Activated B cell treated with CpG ODN at 0.5 μM for 24 hours (primary cell): ENCODE measurements at regions not wholly inside any gene's neighbourhood (a gene's known extent, or its start where the extent isn't known, plus 50 kb on each side); places are given as distances from the start of the nearest gene placed in this dataset.
"Not testable (repeated sequence)": the region's sequence is repeated elsewhere in the genome, so short reads cannot be mapped to it uniquely, and the experiment has no call there.

Experiments
- ATAC-seq: fragments of 200-7000 bp; cut with Tn5 transposase; one replicate; pipeline ENCODE4 v1.10.0; 2021; ENCODE audit warnings: low read depth, mild to moderate bottlenecking, moderate library complexity
- CTCF ChIA-PET: fragments of 350-600 bp; sonication (Branson Sonifier 250); formaldehyde crosslinking; loops from one replicate; lab custom pipeline; 2021; ENCODE audit warnings: antibody characterized with exemption; lab: Charles Lee
- POLR2A ChIA-PET: fragments of 350-600 bp; sonication (Branson Sonifier 250); formaldehyde crosslinking; loops from one replicate; lab custom pipeline; 2021; ENCODE audit warnings: antibody characterized with exemption; lab: Charles Lee
- DNase-seq: peaks from one replicate; pipeline ENCODE4 v3.0.0; 2022
- H3K27ac Mint-ChIP-seq: one replicate; pipeline ENCODE4 v1.8.0; 2020; ENCODE audit warnings: mixed read lengths
- H3K27me3 Mint-ChIP-seq: one replicate; pipeline ENCODE4 v1.8.0; 2021; ENCODE audit warnings: mixed read lengths
- H3K36me3 Mint-ChIP-seq: one replicate; pipeline ENCODE4 v1.8.0; 2021; ENCODE audit warnings: low read depth, mixed read lengths
- H3K4me1 Mint-ChIP-seq: one replicate; pipeline ENCODE4 v1.8.0; 2021; ENCODE audit warnings: mixed read lengths
- H3K4me3 Mint-ChIP-seq: one replicate; pipeline ENCODE4 v1.8.0; 2020; ENCODE audit warnings: mild to moderate bottlenecking, mixed read lengths
- H3K9me3 Mint-ChIP-seq: one replicate; pipeline ENCODE4 v1.8.0; 2020; ENCODE audit warnings: mixed read lengths
- CTCF ChIP-seq: fragments of 200-600 bp; IDR thresholded peaks from one replicate; pipeline ENCODE4 v1.8.0; 2022; ENCODE audit warnings: antibody characterized with exemption, mild to moderate bottlenecking
- intact Hi-C: fragments of 100-400 bp; cut with micrococcal nuclease; formaldehyde crosslinking; loops from one replicate; pipeline ENCODE4 v1.15.1; 2024

GRCh38 chr9:117649126-117649525 lies 55.1 kb upstream of the TLR4 start:
- peaks cover 18% of the 10 kb centered on the region for H3K27me3 Mint-ChIP-seq
- no peak for DNase-seq
- ATAC-seq = no peak
- intact Hi-C loops = loop anchor here (10.0 kb wide), 1 partner anchor 636 kb away; no protein-coding TSS in a partner anchor
- ChIA-PET POLR2A (no interaction called here), CTCF (no interaction called here)
- no peak overlapping the region for H3K27ac Mint-ChIP-seq
- H3K9me3 Mint-ChIP-seq = no peaks in the 10 kb centered on the region
- H3K4me3 Mint-ChIP-seq = no peak overlapping the region
- no peaks in the 10 kb centered on the region for H3K36me3 Mint-ChIP-seq
- no peak for TF ChIP-seq CTCF
- H3K4me1 Mint-ChIP-seq = peaks cover 8% of the 10 kb centered on the region

- Mint-ChIP-seq H3K36me3 (no peaks in the 10 kb centered on the region), H3K4me3 (no peak overlapping the region), H3K27ac (no peak overlapping the region), H3K9me3 (no peaks in the 10 kb centered on the region), H3K4me1 (peaks cover 11% of the 10 kb centered on the region), H3K27me3 (peaks cover 25% of the 10 kb centered on the region)
- DNase-seq (no peak), ATAC-seq (no peak)
- TF ChIP-seq CTCF = peak; percentile 6
- POLR2A ChIA-PET = no interaction called here
- intact Hi-C loops = loop anchor here (1.0 to 10.0 kb wide), 5 partner anchors 61 to 1912 kb away; no protein-coding TSS in a partner anchor
- CTCF ChIA-PET = interaction anchor here (1.0 to 1.7 kb wide), 2 partner anchors 1644 to 1911 kb away, joined by 3 to 4 read pairs; no protein-coding TSS in a partner anchor
Observed at GRCh38 chr9:117644932-117645636, 59.1 kb upstream of the TLR4 start.

- TF ChIP-seq CTCF = peak; percentile 40
- H3K27me3 Mint-ChIP-seq = peaks cover 20% of the 10 kb centered on the region
- peaks cover 11% of the 10 kb centered on the region for H3K4me1 Mint-ChIP-seq
- no peak overlapping the region for H3K27ac Mint-ChIP-seq
- CTCF ChIA-PET = interaction anchor here (1.0 kb wide), 1 partner anchor 1912 kb away, joined by 3 read pairs; no protein-coding TSS in a partner anchor
- intact Hi-C loops = loop anchor here (1.0 to 10.0 kb wide), 5 partner anchors 62 to 1912 kb away; no protein-coding TSS in a partner anchor
- POLR2A ChIA-PET = no interaction called here
- no peaks in the 10 kb centered on the region for H3K36me3 Mint-ChIP-seq
- no peaks in the 10 kb centered on the region for H3K9me3 Mint-ChIP-seq
- peak; percentile 51 for DNase-seq
- ATAC-seq = peak; percentile 69
- H3K4me3 Mint-ChIP-seq = no peak overlapping the region
Observed at GRCh38 chr9:117644133-117644931, 59.9 kb upstream of the TLR4 start.

- ATAC-seq (no peak), DNase-seq (no peak)
- TF ChIP-seq CTCF = no peak
- H3K27ac Mint-ChIP-seq = no peak overlapping the region
- no peaks in the 10 kb centered on the region for H3K9me3 Mint-ChIP-seq
- H3K27me3 Mint-ChIP-seq = peaks cover 17% of the 10 kb centered on the region
- POLR2A ChIA-PET = no interaction called here
- H3K4me3 Mint-ChIP-seq = no peak overlapping the region
- CTCF ChIA-PET = no interaction called here
- intact Hi-C loops = loop anchor here (10.0 kb wide), 1 partner anchor 642 kb away; no protein-coding TSS in a partner anchor
- H3K36me3 Mint-ChIP-seq = no peaks in the 10 kb centered on the region
- peaks cover 11% of the 10 kb centered on the region for H3K4me1 Mint-ChIP-seq
Observed at GRCh38 chr9:117643288-117643654, 60.9 kb upstream of the TLR4 start.

- peaks cover 17% of the 10 kb centered on the region for H3K27me3 Mint-ChIP-seq
- peaks cover 11% of the 10 kb centered on the region for H3K4me1 Mint-ChIP-seq
- POLR2A ChIA-PET, H3K4me3 Mint-ChIP-seq, H3K9me3 Mint-ChIP-seq, DNase-seq, H3K36me3 Mint-ChIP-seq, H3K27ac Mint-ChIP-seq, ATAC-seq, CTCF ChIA-PET: not testable (repeated sequence)
- intact Hi-C loops = loop anchor here (10.0 kb wide), 1 partner anchor 642 kb away; no protein-coding TSS in a partner anchor
Observed at GRCh38 chr9:117642571-117643287, 61.5 kb upstream of the TLR4 start.
